ENCODE measurements at regions not wholly inside any gene's neighbourhood (a gene's known extent, or its start where the extent isn't known, plus 50 kb on each side); places are given as distances from the start of the nearest gene placed in this dataset.
A peak's percentile ranks its signal among the peaks of the same experiment; 100 is the strongest.

GRCh38 chr17:83160443-83161297 is 81.3 kb downstream of the METRNL start:
- Histone ChIP-seq H3K27me3 (no peaks in the 10 kb centered on the region), H3K4me3 (no peak overlapping the region), H3K9me3 (no peaks in the 10 kb centered on the region), H3K4me1 (peaks cover 0 to 12% (median 0%) of the 10 kb centered on the region in 4 donors), H3K36me3 (no peaks in the 10 kb centered on the region), H3K27ac (no peak overlapping the region)
- no peak for DNase-seq
- no peak for TF ChIP-seq EP300 (IDR thresholded peaks at IDR 0.05)
- TF ChIP-seq POLR2A (IDR thresholded peaks at IDR 0.05): no peak
- no peak for TF ChIP-seq CTCF (IDR thresholded peaks at IDR 0.05)
- TF ChIP-seq POLR2AphosphoS5 (IDR thresholded peaks at IDR 0.05): no peak
- WGBS, 5 donors: 78 to 89% (median 84%) methylated on average over 12 to 19 of the region's 19 CpGs
- intact Hi-C loops (cut with DNase I; ENCODE audit: low total_unique reads): no loop called here

- intact Hi-C loops (cut with DNase I; ENCODE audit: low total_unique reads): no loop called here
- Histone ChIP-seq H3K4me1 (peaks cover 0 to 12% (median 0%) of the 10 kb centered on the region in 4 donors), H3K9me3 (no peaks in the 10 kb centered on the region), H3K27ac (peak overlapping the region in 1 of 5 donors; percentile 25), H3K4me3 (no peak overlapping the region), H3K27me3 (no peaks in the 10 kb centered on the region), H3K36me3 (no peaks in the 10 kb centered on the region)
- peak in 1 of 2 donors; percentile 77 for DNase-seq
- WGBS, 5 donors: 73 to 81% (median 75%) methylated on average over 14 of the region's 14 CpGs
- TF ChIP-seq POLR2AphosphoS5 (IDR thresholded peaks at IDR 0.05) (peak in 2 of 3 donors; percentile 12 to 45), CTCF (IDR thresholded peaks at IDR 0.05) (no peak), EP300 (IDR thresholded peaks at IDR 0.05) (no peak), POLR2A (IDR thresholded peaks at IDR 0.05) (no peak)
Measured at GRCh38 chr17:83161298-83162034, 82.1 kb downstream of the METRNL start.

GRCh38 chr17:83162035-83162745 is 82.8 kb downstream of the METRNL start:
- WGBS, 5 donors: 56 to 69% (median 62%) methylated on average over 21 of the region's 21 CpGs
- intact Hi-C loops (cut with DNase I; ENCODE audit: low total_unique reads): no loop called here
- no peaks in the 10 kb centered on the region for H3K36me3 ChIP-seq
- H3K27me3 ChIP-seq: no peaks in the 10 kb centered on the region
- peak overlapping the region in 1 of 5 donors; percentile 25 for H3K27ac ChIP-seq
- DNase-seq: no peak
- peaks cover 0 to 12% (median 0%) of the 10 kb centered on the region in 4 donors for H3K4me1 ChIP-seq
- H3K9me3 ChIP-seq: peaks cover 0 to 1% (median 0%) of the 10 kb centered on the region in 4 donors
- no peak overlapping the region for H3K4me3 ChIP-seq
- TF ChIP-seq POLR2A (IDR thresholded peaks at IDR 0.05) (no peak), POLR2AphosphoS5 (IDR thresholded peaks at IDR 0.05) (no peak), EP300 (IDR thresholded peaks at IDR 0.05) (no peak), CTCF (IDR thresholded peaks at IDR 0.05) (no peak)

GRCh38 chr17:83164490-83164889 is 85.1 kb downstream of the METRNL start:
- DNase-seq: no peak
- no peak for TF ChIP-seq POLR2AphosphoS5 (IDR thresholded peaks at IDR 0.05)
- TF ChIP-seq EP300 (IDR thresholded peaks at IDR 0.05): no peak
- no peak for TF ChIP-seq CTCF (IDR thresholded peaks at IDR 0.05)
- TF ChIP-seq POLR2A (IDR thresholded peaks at IDR 0.05): no peak
- Histone ChIP-seq H3K4me3 (no peak overlapping the region), H3K4me1 (peaks cover 0 to 12% (median 0%) of the 10 kb centered on the region in 4 donors), H3K36me3 (no peaks in the 10 kb centered on the region), H3K9me3 (peaks cover 0 to 7% (median 0%) of the 10 kb centered on the region in 4 donors), H3K27ac (no peak overlapping the region), H3K27me3 (no peaks in the 10 kb centered on the region)
- WGBS, 5 donors: 80 to 87% (median 82%) methylated on average over 3 of the region's 3 CpGs
- intact Hi-C loops (cut with DNase I; ENCODE audit: low total_unique reads): no loop called here

Measured in stomach (tissue), 8 donors.